ENCODE measurements at regions not wholly inside any gene's neighbourhood (a gene's known extent, or its start where the extent isn't known, plus 50 kb on each side); places are given as distances from the start of the nearest gene placed in this dataset.
"Not testable (repeated sequence)": the region's sequence is repeated elsewhere in the genome, so short reads cannot be mapped to it uniquely, and the experiment has no call there.

DNA sequence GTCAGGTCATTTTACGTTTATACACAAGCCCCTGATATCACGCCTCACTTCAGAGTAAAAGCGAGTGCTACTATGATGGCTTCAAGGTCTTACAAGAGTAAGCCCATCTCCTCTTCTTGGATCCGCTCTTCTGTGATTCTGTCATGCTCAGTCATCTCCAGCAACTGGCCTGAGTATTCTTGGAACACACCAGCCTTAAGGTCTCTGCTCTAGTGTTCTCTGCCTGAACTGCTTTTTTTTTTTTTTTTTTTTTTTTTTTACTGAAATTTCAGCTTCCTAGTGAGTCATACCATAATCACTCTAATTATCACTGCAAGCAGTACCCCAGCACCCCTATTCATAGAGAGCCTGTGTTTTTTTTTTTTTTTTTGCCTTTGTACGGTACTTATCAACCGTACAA, 1228.9 kb downstream of the CNTNAP5 start:
- no peak overlapping the region for H3K4me3 ChIP-seq (ENCODE audit: low read depth, low read length)
- TF ChIP-seq MYC (IDR thresholded peaks at IDR 0.05; ENCODE audit: low read depth, low read length) = no peak
- no peak for TF ChIP-seq POLR2A (IDR thresholded peaks at IDR 0.05; ENCODE audit: extremely low read depth, insufficient read length)
- TF ChIP-seq, protein P1, sequence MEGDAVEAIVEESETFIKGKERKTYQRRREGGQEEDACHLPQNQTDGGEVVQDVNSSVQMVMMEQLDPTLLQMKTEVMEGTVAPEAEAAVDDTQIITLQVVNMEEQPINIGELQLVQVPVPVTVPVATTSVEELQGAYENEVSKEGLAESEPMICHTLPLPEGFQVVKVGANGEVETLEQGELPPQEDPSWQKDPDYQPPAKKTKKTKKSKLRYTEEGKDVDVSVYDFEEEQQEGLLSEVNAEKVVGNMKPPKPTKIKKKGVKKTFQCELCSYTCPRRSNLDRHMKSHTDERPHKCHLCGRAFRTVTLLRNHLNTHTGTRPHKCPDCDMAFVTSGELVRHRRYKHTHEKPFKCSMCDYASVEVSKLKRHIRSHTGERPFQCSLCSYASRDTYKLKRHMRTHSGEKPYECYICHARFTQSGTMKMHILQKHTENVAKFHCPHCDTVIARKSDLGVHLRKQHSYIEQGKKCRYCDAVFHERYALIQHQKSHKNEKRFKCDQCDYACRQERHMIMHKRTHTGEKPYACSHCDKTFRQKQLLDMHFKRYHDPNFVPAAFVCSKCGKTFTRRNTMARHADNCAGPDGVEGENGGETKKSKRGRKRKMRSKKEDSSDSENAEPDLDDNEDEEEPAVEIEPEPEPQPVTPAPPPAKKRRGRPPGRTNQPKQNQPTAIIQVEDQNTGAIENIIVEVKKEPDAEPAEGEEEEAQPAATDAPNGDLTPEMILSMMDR (IDR thresholded peaks at IDR 0.05; ENCODE audit: low read depth, low read length) = no peak
- TF ChIP-seq, protein P2, sequence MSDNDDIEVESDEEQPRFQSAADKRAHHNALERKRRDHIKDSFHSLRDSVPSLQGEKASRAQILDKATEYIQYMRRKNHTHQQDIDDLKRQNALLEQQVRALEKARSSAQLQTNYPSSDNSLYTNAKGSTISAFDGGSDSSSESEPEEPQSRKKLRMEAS (IDR thresholded peaks at IDR 0.05; ENCODE audit: low read depth, low read length) = no peak
- DNase-seq (ENCODE audit: low read depth) = no peak

- no peak overlapping the region for H3K4me3 ChIP-seq (ENCODE audit: low read depth, low read length)
- DNase-seq (ENCODE audit: low read depth) = no peak
- TF ChIP-seq, protein P1 (IDR thresholded peaks at IDR 0.05; ENCODE audit: low read depth, low read length) = no peak
- TF ChIP-seq, protein P2 (IDR thresholded peaks at IDR 0.05; ENCODE audit: low read depth, low read length) = no peak
- TF ChIP-seq POLR2A (IDR thresholded peaks at IDR 0.05; ENCODE audit: extremely low read depth, insufficient read length) (no peak), MYC (IDR thresholded peaks at IDR 0.05; ENCODE audit: low read depth, low read length) (no peak)
These were observed 1234.4 kb downstream of the CNTNAP5 start for GRCh38 chr2:125259451-125259850.

DNA sequence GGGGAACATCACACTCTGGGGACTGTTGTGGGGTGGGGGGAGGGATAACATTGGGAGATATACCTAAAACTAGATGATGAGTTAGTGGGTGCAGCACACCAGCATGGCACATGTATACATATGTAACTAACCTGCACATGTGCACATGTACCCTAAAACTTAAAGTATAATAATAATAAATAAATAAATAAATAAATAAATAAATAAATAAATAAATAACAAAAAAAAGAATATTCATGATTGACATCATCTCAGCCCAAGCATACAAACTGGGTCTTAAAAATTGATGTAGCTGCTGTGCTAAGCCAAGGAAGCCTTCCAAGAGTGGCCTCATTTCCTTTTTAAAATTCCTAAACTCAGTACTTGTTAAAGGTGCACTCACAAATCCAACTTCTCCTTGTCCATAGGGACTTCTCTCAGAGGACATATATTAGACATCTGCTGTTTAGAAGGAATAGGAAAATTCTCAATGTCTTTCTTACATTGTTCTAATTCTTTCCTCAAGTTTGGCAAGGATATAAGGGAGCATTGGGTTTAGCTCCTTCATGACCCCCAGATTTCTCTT, 1235.4 kb downstream of the CNTNAP5 start:
- DNase-seq (ENCODE audit: low read depth); H3K4me3 ChIP-seq (ENCODE audit: low read depth, low read length): not testable (repeated sequence)

GRCh38 chr2:125264453-125264852, 1239.4 kb downstream of the CNTNAP5 start:
- DNase-seq (ENCODE audit: low read depth) = no peak

GRCh38 chr2:125267683-125268082, 1242.6 kb downstream of the CNTNAP5 start:
- no peak for DNase-seq (ENCODE audit: low read depth)
- no peak overlapping the region for H3K4me3 ChIP-seq (ENCODE audit: low read depth, low read length)
- TF ChIP-seq, protein P2 (IDR thresholded peaks at IDR 0.05; ENCODE audit: low read depth, low read length) = no peak
- TF ChIP-seq, protein P1 (IDR thresholded peaks at IDR 0.05; ENCODE audit: low read depth, low read length) = no peak
- no peak for TF ChIP-seq POLR2A (IDR thresholded peaks at IDR 0.05; ENCODE audit: extremely low read depth, insufficient read length)
- no peak for TF ChIP-seq MYC (IDR thresholded peaks at IDR 0.05; ENCODE audit: low read depth, low read length)

More at GRCh38 chr2:125264453-125264852, 1239.4 kb downstream of the CNTNAP5 start:
- TF ChIP-seq MYC (IDR thresholded peaks at IDR 0.05; ENCODE audit: low read depth, low read length) = no peak
- TF ChIP-seq, protein P1 (IDR thresholded peaks at IDR 0.05; ENCODE audit: low read depth, low read length) = no peak
- no peak for TF ChIP-seq POLR2A (IDR thresholded peaks at IDR 0.05; ENCODE audit: extremely low read depth, insufficient read length)
- TF ChIP-seq, protein P2 (IDR thresholded peaks at IDR 0.05; ENCODE audit: low read depth, low read length) = no peak
- no peak overlapping the region for H3K4me3 ChIP-seq (ENCODE audit: low read depth, low read length)

GRCh38 chr2:125272651-125273050, 1247.6 kb downstream of the CNTNAP5 start:
- TF ChIP-seq, protein P1 (IDR thresholded peaks at IDR 0.05; ENCODE audit: low read depth, low read length) = no peak
- TF ChIP-seq, protein P2 (IDR thresholded peaks at IDR 0.05; ENCODE audit: low read depth, low read length) = no peak
- no peak for TF ChIP-seq POLR2A (IDR thresholded peaks at IDR 0.05; ENCODE audit: extremely low read depth, insufficient read length)
- TF ChIP-seq MYC (IDR thresholded peaks at IDR 0.05; ENCODE audit: low read depth, low read length) = no peak
- H3K4me3 ChIP-seq (ENCODE audit: low read depth, low read length) = no peak overlapping the region
- DNase-seq (ENCODE audit: low read depth) = no peak

Data from NB4 (cell line).